ENCODE measurements at regions not wholly inside any gene's neighbourhood (a gene's known extent, or its start where the extent isn't known, plus 50 kb on each side); places are given as distances from the start of the nearest gene placed in this dataset.

DNA sequence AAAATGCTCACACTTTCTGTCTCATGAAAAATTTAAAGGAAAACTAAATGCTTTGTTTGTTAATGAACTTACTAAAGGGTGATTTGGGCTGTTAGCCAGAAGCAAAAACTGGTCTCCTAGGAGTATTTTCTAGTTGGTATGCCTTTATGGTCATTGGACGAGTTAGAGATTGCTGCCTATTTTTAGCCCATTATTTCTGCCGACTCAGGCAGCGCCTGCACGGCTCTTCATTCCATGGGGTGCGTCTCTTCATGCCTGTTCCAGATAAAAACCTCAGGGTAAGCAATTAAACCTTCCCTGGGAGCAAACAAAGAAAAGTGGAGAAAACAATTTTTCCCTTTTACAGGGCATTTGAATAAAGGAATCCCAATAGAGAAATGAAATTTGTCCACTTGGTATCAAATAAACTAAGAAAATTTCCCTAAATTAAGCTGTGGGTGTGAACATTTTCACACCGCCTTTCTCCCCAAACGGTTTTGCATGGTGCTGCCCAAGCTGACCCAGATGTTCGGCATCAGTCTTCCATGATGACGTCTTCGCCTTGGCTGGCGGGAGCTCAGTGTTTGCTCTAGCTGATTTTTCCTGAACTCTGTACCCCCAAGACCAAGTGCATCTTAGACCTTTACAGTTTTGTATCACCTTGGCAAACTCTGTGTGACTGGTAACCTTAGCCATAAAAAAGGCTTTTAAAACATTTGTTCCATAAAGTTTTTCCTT lies 61.7 kb upstream of the ADGRG2 start:
- no peak overlapping the region for H3K4me2 ChIP-seq (ENCODE audit: low read length)
- H4K20me1 ChIP-seq (ENCODE audit: insufficient read depth, low read length), result no peaks in the 10 kb centered on the region
- no peak overlapping the region for H3K4me3 ChIP-seq (ENCODE audit: low read length)
- no peaks in the 10 kb centered on the region for H3K9me3 ChIP-seq (ENCODE audit: insufficient read depth, low read length)
- H3K27ac ChIP-seq (ENCODE audit: low read length), result no peak overlapping the region
- no peaks in the 10 kb centered on the region for H3K36me3 ChIP-seq (replicated peaks; ENCODE audit: low read depth, low read length)
- no peak for TF ChIP-seq EZH2phosphoT487 (IDR thresholded peaks at IDR 0.05; ENCODE audit: low read depth)
- no peaks in the 10 kb centered on the region for H3K79me2 ChIP-seq (ENCODE audit: low read length)
- H2AFZ ChIP-seq (ENCODE audit: low read depth, low read length), result no peak overlapping the region
- H3K4me1 ChIP-seq (ENCODE audit: low read length), result no peaks in the 10 kb centered on the region
- H3K9ac ChIP-seq (ENCODE audit: low read length), result no peak overlapping the region
- no peaks in the 10 kb centered on the region for H3K27me3 ChIP-seq (ENCODE audit: low read depth, low read length)

DNA sequence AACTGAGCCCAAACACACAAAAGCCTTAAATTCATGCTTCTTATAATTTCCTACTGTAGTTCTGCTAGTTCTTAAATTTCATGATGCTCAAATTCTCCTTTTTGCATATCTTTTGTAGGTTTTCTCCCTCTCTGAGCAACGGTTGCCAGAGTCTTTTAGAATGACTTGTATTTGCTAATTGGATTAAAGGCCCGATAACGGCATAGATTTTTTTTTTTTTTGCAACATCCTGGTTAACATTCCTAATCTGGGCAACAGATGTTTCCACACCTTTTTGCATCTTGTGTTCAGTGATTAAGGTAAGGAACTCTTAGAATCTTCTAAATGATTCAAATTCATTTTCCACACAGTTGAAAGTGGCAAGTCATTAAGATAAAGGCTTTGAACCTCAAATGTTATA lies 66.3 kb upstream of the ADGRG2 start:
- Histone ChIP-seq H3K4me3 (ENCODE audit: low read length) (no peak overlapping the region), H3K79me2 (ENCODE audit: low read length) (no peaks in the 10 kb centered on the region), H3K36me3 (replicated peaks; ENCODE audit: low read depth, low read length) (no peaks in the 10 kb centered on the region), H3K27me3 (ENCODE audit: low read depth, low read length) (no peaks in the 10 kb centered on the region), H3K27ac (ENCODE audit: low read length) (no peak overlapping the region), H3K4me1 (ENCODE audit: low read length) (no peaks in the 10 kb centered on the region), H3K9me3 (ENCODE audit: insufficient read depth, low read length) (no peaks in the 10 kb centered on the region), H3K9ac (ENCODE audit: low read length) (no peak overlapping the region), H2AFZ (ENCODE audit: low read depth, low read length) (no peak overlapping the region), H4K20me1 (ENCODE audit: insufficient read depth, low read length) (no peaks in the 10 kb centered on the region), H3K4me2 (ENCODE audit: low read length) (no peak overlapping the region)
- TF ChIP-seq, protein P1, sequence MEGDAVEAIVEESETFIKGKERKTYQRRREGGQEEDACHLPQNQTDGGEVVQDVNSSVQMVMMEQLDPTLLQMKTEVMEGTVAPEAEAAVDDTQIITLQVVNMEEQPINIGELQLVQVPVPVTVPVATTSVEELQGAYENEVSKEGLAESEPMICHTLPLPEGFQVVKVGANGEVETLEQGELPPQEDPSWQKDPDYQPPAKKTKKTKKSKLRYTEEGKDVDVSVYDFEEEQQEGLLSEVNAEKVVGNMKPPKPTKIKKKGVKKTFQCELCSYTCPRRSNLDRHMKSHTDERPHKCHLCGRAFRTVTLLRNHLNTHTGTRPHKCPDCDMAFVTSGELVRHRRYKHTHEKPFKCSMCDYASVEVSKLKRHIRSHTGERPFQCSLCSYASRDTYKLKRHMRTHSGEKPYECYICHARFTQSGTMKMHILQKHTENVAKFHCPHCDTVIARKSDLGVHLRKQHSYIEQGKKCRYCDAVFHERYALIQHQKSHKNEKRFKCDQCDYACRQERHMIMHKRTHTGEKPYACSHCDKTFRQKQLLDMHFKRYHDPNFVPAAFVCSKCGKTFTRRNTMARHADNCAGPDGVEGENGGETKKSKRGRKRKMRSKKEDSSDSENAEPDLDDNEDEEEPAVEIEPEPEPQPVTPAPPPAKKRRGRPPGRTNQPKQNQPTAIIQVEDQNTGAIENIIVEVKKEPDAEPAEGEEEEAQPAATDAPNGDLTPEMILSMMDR (IDR thresholded peaks at IDR 0.05; ENCODE audit: low read depth, low read length), result no peak
- TF ChIP-seq EZH2phosphoT487 (IDR thresholded peaks at IDR 0.05; ENCODE audit: low read depth), result no peak

DNA sequence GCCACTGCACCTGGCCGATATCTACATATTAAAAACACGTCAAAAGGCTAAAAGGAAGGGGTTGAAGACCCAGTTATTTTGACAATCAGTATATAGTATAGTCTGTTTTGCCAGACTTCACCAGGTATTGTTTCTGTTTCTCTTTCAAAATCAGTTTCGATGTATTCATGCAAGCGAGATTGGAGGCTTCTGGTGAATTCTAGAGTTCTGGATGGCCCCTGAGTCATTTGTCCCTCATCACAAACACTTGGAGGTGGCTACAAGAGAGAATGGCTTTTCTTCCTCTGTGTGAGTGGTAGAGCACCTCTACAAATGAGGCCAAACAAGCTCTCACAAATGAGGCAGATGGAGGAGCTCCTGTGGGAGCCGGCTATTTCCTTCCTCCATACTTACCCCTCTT lies 68.6 kb upstream of the ADGRG2 start:
- Histone ChIP-seq H3K4me2 (ENCODE audit: low read length) (no peak overlapping the region), H3K4me3 (ENCODE audit: low read length) (no peak overlapping the region), H3K27ac (ENCODE audit: low read length) (no peak overlapping the region), H3K9me3 (ENCODE audit: insufficient read depth, low read length) (no peaks in the 10 kb centered on the region), H2AFZ (ENCODE audit: low read depth, low read length) (no peak overlapping the region), H4K20me1 (ENCODE audit: insufficient read depth, low read length) (no peaks in the 10 kb centered on the region), H3K27me3 (ENCODE audit: low read depth, low read length) (no peaks in the 10 kb centered on the region), H3K4me1 (ENCODE audit: low read length) (no peaks in the 10 kb centered on the region), H3K9ac (ENCODE audit: low read length) (no peak overlapping the region), H3K79me2 (ENCODE audit: low read length) (no peaks in the 10 kb centered on the region), H3K36me3 (replicated peaks; ENCODE audit: low read depth, low read length) (no peaks in the 10 kb centered on the region)
- no peak for TF ChIP-seq EZH2phosphoT487 (IDR thresholded peaks at IDR 0.05; ENCODE audit: low read depth)
- TF ChIP-seq, protein P1 (IDR thresholded peaks at IDR 0.05; ENCODE audit: low read depth, low read length), result no peak

DNA sequence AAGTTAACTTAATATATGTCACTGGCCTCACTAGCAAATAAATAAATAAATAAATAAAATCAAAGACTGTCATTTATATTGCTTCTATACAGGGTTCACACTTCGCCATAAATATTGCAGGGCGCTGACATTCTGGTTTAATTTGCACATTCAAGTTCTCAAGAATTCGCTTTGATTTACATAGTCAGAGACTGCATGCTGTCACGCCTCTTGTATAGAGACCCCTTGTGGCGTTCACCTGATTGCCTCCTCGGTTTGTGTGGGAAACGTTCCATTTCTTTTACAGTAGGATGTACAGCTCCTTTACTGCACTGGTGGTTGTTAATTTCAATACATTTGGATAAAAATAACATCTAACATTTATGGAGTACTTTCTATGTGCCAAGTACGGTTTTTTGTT lies 71.3 kb upstream of the ADGRG2 start:
- no peaks in the 10 kb centered on the region for H3K36me3 ChIP-seq (replicated peaks; ENCODE audit: low read depth, low read length)
- H4K20me1 ChIP-seq (ENCODE audit: insufficient read depth, low read length), result no peaks in the 10 kb centered on the region
- no peak overlapping the region for H3K9ac ChIP-seq (ENCODE audit: low read length)
- no peak overlapping the region for H3K4me3 ChIP-seq (ENCODE audit: low read length)
- no peak for TF ChIP-seq EZH2phosphoT487 (IDR thresholded peaks at IDR 0.05; ENCODE audit: low read depth)
- TF ChIP-seq, protein P1 (IDR thresholded peaks at IDR 0.05; ENCODE audit: low read depth, low read length), result no peak
- H3K9me3 ChIP-seq (ENCODE audit: insufficient read depth, low read length), result no peaks in the 10 kb centered on the region
- H3K4me2 ChIP-seq (ENCODE audit: low read length), result no peak overlapping the region
- no peak overlapping the region for H2AFZ ChIP-seq (ENCODE audit: low read depth, low read length)
- no peaks in the 10 kb centered on the region for H3K27me3 ChIP-seq (ENCODE audit: low read depth, low read length)
- H3K4me1 ChIP-seq (ENCODE audit: low read length), result no peaks in the 10 kb centered on the region
- H3K79me2 ChIP-seq (ENCODE audit: low read length), result no peaks in the 10 kb centered on the region
- no peak overlapping the region for H3K27ac ChIP-seq (ENCODE audit: low read length)

Measured in OCI-LY3 (cell line).